SK-N-SH (cell line): ENCODE measurements at regions not wholly inside any gene's neighbourhood (a gene's known extent, or its start where the extent isn't known, plus 50 kb on each side); places are given as distances from the start of the nearest gene placed in this dataset.

Experiments used
- CTCF ChIA-PET: fragments of 300-600, 350-600 bp; formaldehyde crosslinking; extraction: SDS; loops from one replicate; lab custom pipeline; 2021; lab: Yijun Ruan, JAX
- POLR2A ChIA-PET: fragments of 350-600 bp; sonication (Branson Sonifier 250); formaldehyde crosslinking; extraction: SDS; loops from one replicate; lab custom pipeline; 2020; ENCODE audit warnings: antibody characterized with exemption, inconsistent platforms; lab: Yijun Ruan, JAX
- DNase-seq: peaks from one replicate; pipeline ENCODE4 v3.0.0; 2012
- H2AFZ ChIP-seq: fragments of 200-600 bp; sonication (generic); 2 replicates; pipeline ENCODE4 v1.8.1; 2016; ENCODE audit warnings: antibody characterized with exemption, mild to moderate bottlenecking, low read depth
- H3F3A ChIP-seq: fragments of 200-600 bp; sonication (generic); replicated peaks from 2 replicates; pipeline ENCODE3; 2016; ENCODE audit warnings: antibody characterized with exemption, mild to moderate bottlenecking; ENCODE audit not compliant: insufficient read depth
- H3K27ac ChIP-seq, 2 experiments: fragments of 200-500 bp in 1 of 2; fragments of 200-600 bp in 1 of 2; sonication (Bioruptor generic) in 1 of 2; sonication (generic), shearing (Covaris generic) in 1 of 2; 2 replicates each; pipeline versions ENCODE4 v1.5.1 to v1.6.1; 2014 to 2016; ENCODE audit warnings: low read depth in 2 of 2, inconsistent platforms in 1 of 2, low read length in 1 of 2, mild to moderate bottlenecking in 1 of 2, mixed read lengths in 1 of 2
- H3K27me3 ChIP-seq: fragments of 200-600 bp; sonication (generic), shearing (Covaris generic); 2 replicates; pipeline ENCODE4 v1.6.1; 2016; ENCODE audit warnings: mixed run types; ENCODE audit not compliant: insufficient read depth
- H3K36me3 ChIP-seq, 2 experiments: fragments of 200-500 bp in 1 of 2; fragments of 200-600 bp in 1 of 2; sonication (Bioruptor generic) in 1 of 2; sonication (generic) in 1 of 2; replicated peaks in 1 of 2; 2 replicates each; pipeline versions ENCODE3 to v1.5.1; 2014 to 2016; ENCODE audit warnings: low read length in 1 of 2, mild to moderate bottlenecking in 1 of 2; ENCODE audit not compliant: insufficient read depth in 2 of 2, control insufficient read depth in 1 of 2
- H3K4me1 ChIP-seq, 2 experiments: fragments of 200-500 bp in 1 of 2; fragments of 200-600 bp in 1 of 2; sonication (Bioruptor generic) in 1 of 2; sonication (generic), shearing (Covaris generic) in 1 of 2; 2 replicates each; pipeline versions ENCODE4 v1.5.1 to v1.6.1; 2014 to 2016; ENCODE audit warnings: low read depth in 1 of 2, low read length in 1 of 2, mixed run types in 1 of 2; ENCODE audit not compliant: insufficient read depth in 2 of 2, control insufficient read depth in 1 of 2
- H3K4me2 ChIP-seq: fragments of 200-600 bp; sonication (generic), shearing (Covaris generic); 2 replicates; pipeline ENCODE4 v1.6.1; 2017; ENCODE audit warnings: mixed run types
- H3K4me3 ChIP-seq, 2 experiments: fragments of 200-500 bp in 1 of 2; fragments of 200-600 bp in 1 of 2; sonication (Bioruptor generic) in 1 of 2; sonication (generic), shearing (Covaris generic) in 1 of 2; 2 replicates each; pipeline versions ENCODE4 v1.5.1 to v1.8.1; 2014 to 2016; ENCODE audit warnings: low read depth in 2 of 2, inconsistent platforms in 1 of 2, low read length in 1 of 2, mild to moderate bottlenecking in 1 of 2, mixed read lengths in 1 of 2, moderate library complexity in 1 of 2
- H3K79me2 ChIP-seq: fragments of 200-600 bp; sonication (generic); 2 replicates; pipeline ENCODE4 v1.8.1; 2017; ENCODE audit warnings: mild to moderate bottlenecking; ENCODE audit not compliant: insufficient read depth
- H3K9ac ChIP-seq: fragments of 200-600 bp; sonication (generic); 2 replicates; pipeline ENCODE4 v1.6.1; 2017; ENCODE audit warnings: mixed run types
- H3K9me2 ChIP-seq: fragments of 200-600 bp; sonication (generic); 2 replicates; pipeline ENCODE4 v1.6.1; 2017; ENCODE audit warnings: mixed run types
- H3K9me3 ChIP-seq: fragments of 200-600 bp; sonication (generic); 2 replicates; pipeline ENCODE4 v1.6.1; 2017; ENCODE audit warnings: mixed run types, mild to moderate bottlenecking, moderate library complexity
- H4K20me1 ChIP-seq: fragments of 200-600 bp; sonication (generic); 2 replicates; pipeline ENCODE4 v1.6.1; 2017; ENCODE audit warnings: mild to moderate bottlenecking, mixed run types; ENCODE audit not compliant: insufficient read depth
- ELF1 ChIP-seq: IDR thresholded peaks from 2 replicates; pipeline ENCODE4 v1.4.0; 2012
- EP300 ChIP-seq, 2 experiments: IDR thresholded peaks; 2 replicates each; pipeline versions ENCODE4 v1.4.0 to v1.6.1; 2012; ENCODE audit warnings: borderline replicate concordance in 1 of 2, low read depth in 1 of 2, low read length in 1 of 2
- MXI1 ChIP-seq: IDR thresholded peaks from 2 replicates; pipeline ENCODE4 v1.6.1; 2012; ENCODE audit warnings: mild to moderate bottlenecking, low read depth, low read length, improper control_type of control experiment
- POLR2AphosphoS5 ChIP-seq: IDR thresholded peaks from 2 replicates; pipeline ENCODE4 v1.6.1; 2012; ENCODE audit warnings: low read depth, low read length
- REST ChIP-seq: IDR thresholded peaks from 2 replicates; pipeline ENCODE4 v1.6.1; 2012; ENCODE audit warnings: mild to moderate bottlenecking, low read depth, low read length, moderate library complexity
- RXRA ChIP-seq: IDR thresholded peaks from 2 replicates; pipeline ENCODE4 v1.4.0; 2012; ENCODE audit warnings: low read depth, mild to moderate bottlenecking, borderline replicate concordance
- TAF1 ChIP-seq: IDR thresholded peaks from 2 replicates; pipeline ENCODE4 v1.6.1; 2012; ENCODE audit warnings: low read depth, mild to moderate bottlenecking, low read length, moderate library complexity, borderline replicate concordance
- YY1 ChIP-seq: IDR thresholded peaks from 2 replicates; pipeline ENCODE4 v1.4.0; 2012; ENCODE audit warnings: low read depth, mild to moderate bottlenecking
- WGBS: methylation state at CpG from one replicate; pipeline ENCODE4 v1.1.6; 2017; ENCODE audit warnings: low lambda C conversion rate; 5-methylcytosine and 5-hydroxymethylcytosine counted together
- TF ChIP-seq, protein P1 (sequence below): IDR thresholded peaks from 2 replicates; pipeline ENCODE4 v1.4.0; 2012; ENCODE audit warnings: low read depth
- TF ChIP-seq, protein P2 (sequence below): fragments of 150-350 bp; IDR thresholded peaks from 2 replicates; pipeline ENCODE4 v1.6.1; 2017; ENCODE audit warnings: antibody characterized with exemption, low read length, low read depth, borderline replicate concordance

DNA sequence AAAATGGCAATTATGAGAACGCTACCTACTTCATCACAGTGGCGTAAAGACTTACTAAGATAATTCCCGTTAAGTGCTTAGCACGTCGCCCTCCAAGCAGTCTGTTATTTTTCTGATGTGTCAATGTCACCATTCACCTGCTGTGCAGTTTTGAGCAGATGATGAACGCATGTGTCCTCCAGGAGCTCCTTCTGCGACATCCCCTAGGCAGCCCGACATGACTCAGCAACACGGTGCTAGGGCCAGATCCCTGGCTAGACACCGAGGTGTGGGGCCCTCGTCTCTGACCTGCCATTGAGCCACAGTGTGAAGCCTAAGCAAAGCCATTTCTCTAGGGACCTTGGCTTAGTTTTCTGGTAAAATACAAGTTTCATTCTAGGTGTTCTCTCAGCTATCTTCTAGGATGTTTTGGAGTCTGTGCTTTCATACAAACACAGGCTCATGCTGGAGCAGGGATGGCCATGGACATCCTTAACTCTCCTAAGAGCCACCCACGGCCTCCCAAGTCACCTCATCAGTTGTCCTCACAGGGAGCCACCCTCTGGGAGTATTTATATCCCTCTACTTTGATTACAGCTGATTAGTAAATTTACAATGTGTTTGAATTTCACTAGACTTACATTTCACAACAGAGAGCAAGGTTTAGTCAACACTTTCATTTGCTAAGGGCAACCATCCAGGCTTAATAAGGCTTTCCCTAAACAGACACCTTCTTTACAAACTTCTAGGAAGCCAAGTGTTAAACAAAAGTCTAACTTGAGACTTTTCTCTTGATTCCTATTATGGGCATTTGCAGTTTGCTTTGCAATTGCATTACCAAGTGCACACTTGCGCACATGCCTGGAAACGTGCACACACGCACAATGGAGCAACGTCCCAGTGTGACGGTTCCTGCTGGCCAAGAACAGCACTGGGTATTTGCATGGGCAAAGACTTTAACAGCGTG, 376.8 kb upstream of the ID2 start:
- CTCF ChIA-PET = interaction anchor here (1.4 kb wide), 1 partner anchor 878 kb away, joined by 3 read pairs; no protein-coding TSS in a partner anchor
- TF ChIP-seq YY1 (no peak), ELF1 (no peak), RXRA (no peak), EP300 (IDR thresholded peaks at IDR 0.05; ENCODE audit: borderline replicate concordance in 1 of 2, low read depth in 1 of 2, low read length in 1 of 2) (no peak), REST (no peak), MXI1 (no peak), TAF1 (no peak), POLR2AphosphoS5 (no peak)
- TF ChIP-seq, protein P1, sequence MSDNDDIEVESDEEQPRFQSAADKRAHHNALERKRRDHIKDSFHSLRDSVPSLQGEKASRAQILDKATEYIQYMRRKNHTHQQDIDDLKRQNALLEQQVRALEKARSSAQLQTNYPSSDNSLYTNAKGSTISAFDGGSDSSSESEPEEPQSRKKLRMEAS = no peak
- TF ChIP-seq, protein P2, sequence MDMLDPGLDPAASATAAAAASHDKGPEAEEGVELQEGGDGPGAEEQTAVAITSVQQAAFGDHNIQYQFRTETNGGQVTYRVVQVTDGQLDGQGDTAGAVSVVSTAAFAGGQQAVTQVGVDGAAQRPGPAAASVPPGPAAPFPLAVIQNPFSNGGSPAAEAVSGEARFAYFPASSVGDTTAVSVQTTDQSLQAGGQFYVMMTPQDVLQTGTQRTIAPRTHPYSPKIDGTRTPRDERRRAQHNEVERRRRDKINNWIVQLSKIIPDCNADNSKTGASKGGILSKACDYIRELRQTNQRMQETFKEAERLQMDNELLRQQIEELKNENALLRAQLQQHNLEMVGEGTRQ = no peak
- H2AFZ ChIP-seq = no peak overlapping the region
- no peaks in the 10 kb centered on the region for H3K79me2 ChIP-seq
- no peaks in the 10 kb centered on the region for H3K36me3 ChIP-seq
- no peak overlapping the region for H3K9ac ChIP-seq
- H4K20me1 ChIP-seq = no peaks in the 10 kb centered on the region
- POLR2A ChIA-PET = no interaction called here
- H3K4me2 ChIP-seq = no peak overlapping the region
- H3K9me2 ChIP-seq = no peaks in the 10 kb centered on the region
- peaks cover 14 to 31% of the 10 kb centered on the region in 2 experiments; a peak in 3 of 4 replicates for H3K4me1 ChIP-seq
- no peaks in the 10 kb centered on the region for H3F3A ChIP-seq
- no peaks in the 10 kb centered on the region for H3K27me3 ChIP-seq
- H3K4me3 ChIP-seq = no peak overlapping the region
- H3K9me3 ChIP-seq = no peaks in the 10 kb centered on the region
- WGBS = 89% methylated on average over 18 of the region's 18 CpGs
- H3K27ac ChIP-seq = no peak overlapping the region
- no peak for DNase-seq
